HG03097 (cell line): ENCODE measurements at regions not wholly inside any gene's neighbourhood (a gene's known extent, or its start where the extent isn't known, plus 50 kb on each side); places are given as distances from the start of the nearest gene placed in this dataset.

Experiments used
- ATAC-seq: cut with Tn5 transposase; IDR thresholded peaks from one replicate; pipeline ENCODE4 v1.9.1; 2021; ENCODE audit not compliant: unreplicated experiment, low FRiP score

- ATAC-seq, result no peak
Observed at GRCh38 chr9:2345013-2345412, 276.6 kb upstream of the VLDLR start.

- no peak for ATAC-seq
Observed at GRCh38 chr9:2346277-2346913, 275.2 kb upstream of the VLDLR start.

GRCh38 chr9:2351324-2351723 is 270.3 kb upstream of the VLDLR start:
- no peak for ATAC-seq

- no peak for ATAC-seq
Observed at GRCh38 chr9:2354216-2354615, 267.4 kb upstream of the VLDLR start.

GRCh38 chr9:2354856-2355696 is 266.5 kb upstream of the VLDLR start:
- no peak for ATAC-seq

GRCh38 chr9:2355697-2355983 is 265.9 kb upstream of the VLDLR start:
- no peak for ATAC-seq

- ATAC-seq, result no peak
Observed at GRCh38 chr9:2356041-2356790, 265.4 kb upstream of the VLDLR start.

GRCh38 chr9:2359891-2360471 is 261.6 kb upstream of the VLDLR start:
- no peak for ATAC-seq

GRCh38 chr9:2362150-2362549 is 259.4 kb upstream of the VLDLR start:
- ATAC-seq, result no peak

GRCh38 chr9:2363138-2363745 is 258.3 kb upstream of the VLDLR start:
- no peak for ATAC-seq

- no peak for ATAC-seq
Observed at GRCh38 chr9:2363781-2364180, 257.8 kb upstream of the VLDLR start.

- no peak for ATAC-seq
Observed at GRCh38 chr9:2367970-2368369, 253.6 kb upstream of the VLDLR start.

- ATAC-seq, result no peak
Observed at GRCh38 chr9:2373648-2374047, 247.9 kb upstream of the VLDLR start.

- no peak for ATAC-seq
Observed at GRCh38 chr9:2375114-2375513, 246.5 kb upstream of the VLDLR start.

GRCh38 chr9:2377117-2377516 is 244.5 kb upstream of the VLDLR start:
- ATAC-seq, result no peak

GRCh38 chr9:2377834-2378233 is 243.8 kb upstream of the VLDLR start:
- ATAC-seq, result no peak

- no peak for ATAC-seq
Observed at GRCh38 chr9:2378266-2378665, 243.3 kb upstream of the VLDLR start.

GRCh38 chr9:2378816-2379215 is 242.8 kb upstream of the VLDLR start:
- no peak for ATAC-seq

GRCh38 chr9:2384741-2385140 is 236.8 kb upstream of the VLDLR start:
- ATAC-seq, result no peak

GRCh38 chr9:2385746-2386145 is 235.8 kb upstream of the VLDLR start:
- no peak for ATAC-seq

GRCh38 chr9:2386566-2386965 is 235.0 kb upstream of the VLDLR start:
- ATAC-seq, result no peak
